ENCODE measurements at regions not wholly inside any gene's neighbourhood (a gene's known extent, or its start where the extent isn't known, plus 50 kb on each side); places are given as distances from the start of the nearest gene placed in this dataset.

DNA sequence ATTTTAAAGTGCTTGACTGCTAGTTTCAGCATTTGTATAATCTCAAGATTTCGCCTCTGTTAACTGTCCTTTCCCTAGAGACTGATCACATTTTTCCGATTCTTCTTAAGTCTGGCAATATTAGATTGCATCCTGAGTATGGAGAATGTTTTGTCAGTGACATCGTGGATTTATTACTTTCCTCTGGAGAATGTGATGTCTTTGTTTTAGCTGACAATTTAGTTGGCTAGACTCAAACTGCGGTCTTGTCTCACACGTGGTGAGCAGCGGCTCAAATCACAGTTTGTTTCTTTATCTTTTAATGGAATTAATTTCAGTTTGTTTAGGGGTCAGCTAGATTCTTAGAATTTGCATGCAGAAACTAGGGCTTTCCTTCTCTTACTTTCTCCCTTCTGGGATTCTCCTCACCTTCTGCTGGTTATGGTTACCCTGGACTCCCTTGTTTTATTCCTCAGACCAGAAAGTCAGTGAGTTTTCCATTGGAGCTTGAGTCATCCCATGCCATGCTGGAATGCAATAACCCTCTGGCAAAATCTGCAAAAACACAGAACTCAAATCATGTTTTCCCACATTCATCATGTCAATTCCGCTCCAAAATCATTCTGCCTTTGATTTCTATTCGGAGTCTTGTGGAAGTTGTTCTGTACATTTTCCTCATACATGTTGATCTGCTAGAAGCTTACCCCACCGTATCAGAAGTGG is 327.2 kb upstream of the TRIB2 start:
- CTCF ChIA-PET = no interaction called here

More for the DNA sequence above, 327.2 kb upstream of the TRIB2 start:
- Histone ChIP-seq H3K27ac (ENCODE audit: low read depth, low read length) (no peak overlapping the region), H3K79me2 (ENCODE audit: insufficient read depth, low read length) (no peaks in the 10 kb centered on the region), H4K20me1 (ENCODE audit: insufficient read depth) (no peaks in the 10 kb centered on the region), H3K9me3 (ENCODE audit: control insufficient read depth in 1 of 2, insufficient read depth in 1 of 2, low read depth in 1 of 2, low read length in 2 of 2) (no peaks in the 10 kb centered on the region), H3K4me3 (replicated peaks in 1 of 2; ENCODE audit: low read depth in 1 of 2, low read length in 2 of 2) (no peak overlapping the region), H3K4me2 (ENCODE audit: low read length) (no peak overlapping the region), H3K9me2 (ENCODE audit: insufficient read depth) (no peaks in the 10 kb centered on the region), H3K36me3 (ENCODE audit: control insufficient read depth in 1 of 2, insufficient read depth in 2 of 2, low read length in 2 of 2) (no peaks in the 10 kb centered on the region), H3K4me1 (ENCODE audit: control insufficient read depth in 1 of 2, insufficient read depth in 2 of 2, low read length in 2 of 2) (no peaks in the 10 kb centered on the region), H2AFZ (ENCODE audit: low read depth, low read length, poor library complexity, severe bottlenecking) (no peak overlapping the region), H3K9ac (ENCODE audit: low read length) (no peak overlapping the region), H3K27me3 (ENCODE audit: insufficient read depth, low read length) (no peaks in the 10 kb centered on the region)
- intact Hi-C loops (cut with micrococcal nuclease) = no loop called here
- no peak for DNase-seq (ENCODE audit: low read depth, low spot score)
- RAD21 ChIA-PET (ENCODE audit: low non-redundant PET in 1 of 2, low total read pairs in 2 of 2, uncharacterized antibody in 2 of 2, unreplicated experiment in 2 of 2) = no interaction called here
- no TSS peak for BruUV-seq (replicated peaks)
- POLR2A ChIA-PET = no interaction called here
- TF ChIP-seq REST (IDR thresholded peaks at IDR 0.05; ENCODE audit: low read depth) = no peak
- TF ChIP-seq RAD21 (IDR thresholded peaks at IDR 0.05; ENCODE audit: low read depth) = no peak
- TF ChIP-seq TCF7L2 (IDR thresholded peaks at IDR 0.05; ENCODE audit: borderline replicate concordance, extremely low read depth, insufficient read depth, insufficient read length) = no peak
- TF ChIP-seq, protein P1, sequence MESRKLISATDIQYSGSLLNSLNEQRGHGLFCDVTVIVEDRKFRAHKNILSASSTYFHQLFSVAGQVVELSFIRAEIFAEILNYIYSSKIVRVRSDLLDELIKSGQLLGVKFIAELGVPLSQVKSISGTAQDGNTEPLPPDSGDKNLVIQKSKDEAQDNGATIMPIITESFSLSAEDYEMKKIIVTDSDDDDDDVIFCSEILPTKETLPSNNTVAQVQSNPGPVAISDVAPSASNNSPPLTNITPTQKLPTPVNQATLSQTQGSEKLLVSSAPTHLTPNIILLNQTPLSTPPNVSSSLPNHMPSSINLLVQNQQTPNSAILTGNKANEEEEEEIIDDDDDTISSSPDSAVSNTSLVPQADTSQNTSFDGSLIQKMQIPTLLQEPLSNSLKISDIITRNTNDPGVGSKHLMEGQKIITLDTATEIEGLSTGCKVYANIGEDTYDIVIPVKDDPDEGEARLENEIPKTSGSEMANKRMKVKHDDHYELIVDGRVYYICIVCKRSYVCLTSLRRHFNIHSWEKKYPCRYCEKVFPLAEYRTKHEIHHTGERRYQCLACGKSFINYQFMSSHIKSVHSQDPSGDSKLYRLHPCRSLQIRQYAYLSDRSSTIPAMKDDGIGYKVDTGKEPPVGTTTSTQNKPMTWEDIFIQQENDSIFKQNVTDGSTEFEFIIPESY (IDR thresholded peaks at IDR 0.05; ENCODE audit: extremely low read depth, insufficient replicate concordance, low read length) = no peak
- TF ChIP-seq EZH2phosphoT487 (IDR thresholded peaks at IDR 0.05; ENCODE audit: borderline replicate concordance) = no peak
- no peak for TF ChIP-seq JUND (IDR thresholded peaks at IDR 0.05)
- TF ChIP-seq ZNF274 (IDR thresholded peaks at IDR 0.05; ENCODE audit: low read depth, low read length) = no peak
- no peak for ATAC-seq
